ENCODE measurements at regions not wholly inside any gene's neighbourhood (a gene's known extent, or its start where the extent isn't known, plus 50 kb on each side); places are given as distances from the start of the nearest gene placed in this dataset.

DNA sequence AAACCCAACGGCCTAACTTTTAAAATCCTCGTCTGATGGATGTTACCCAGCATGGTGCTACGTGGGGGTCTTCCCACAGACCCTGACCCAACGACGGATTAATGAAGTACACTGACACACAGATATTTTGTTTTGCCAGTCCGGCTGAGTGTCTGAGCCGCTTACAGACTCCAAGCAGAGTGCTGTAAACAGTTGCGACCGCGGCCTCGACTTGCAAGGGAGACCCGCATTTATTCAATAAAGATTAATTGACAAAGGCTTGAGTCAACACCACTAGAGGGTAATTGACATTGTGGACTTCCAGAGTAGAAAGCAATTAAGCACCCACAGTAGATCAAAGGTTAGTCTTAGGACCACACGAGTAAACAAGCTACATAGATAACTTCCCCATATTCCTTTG lies 1042.4 kb downstream of the AACS start:
- no peak overlapping the region for H3K27ac ChIP-seq (replicated peaks in 1 of 4)
- TF ChIP-seq EP300 (IDR thresholded peaks at IDR 0.05) (no peak), POLR2AphosphoS5 (IDR thresholded peaks at IDR 0.05) (no peak), POLR2A (IDR thresholded peaks at IDR 0.05; ENCODE audit: low read depth) (no peak)
- TF ChIP-seq, protein P1, sequence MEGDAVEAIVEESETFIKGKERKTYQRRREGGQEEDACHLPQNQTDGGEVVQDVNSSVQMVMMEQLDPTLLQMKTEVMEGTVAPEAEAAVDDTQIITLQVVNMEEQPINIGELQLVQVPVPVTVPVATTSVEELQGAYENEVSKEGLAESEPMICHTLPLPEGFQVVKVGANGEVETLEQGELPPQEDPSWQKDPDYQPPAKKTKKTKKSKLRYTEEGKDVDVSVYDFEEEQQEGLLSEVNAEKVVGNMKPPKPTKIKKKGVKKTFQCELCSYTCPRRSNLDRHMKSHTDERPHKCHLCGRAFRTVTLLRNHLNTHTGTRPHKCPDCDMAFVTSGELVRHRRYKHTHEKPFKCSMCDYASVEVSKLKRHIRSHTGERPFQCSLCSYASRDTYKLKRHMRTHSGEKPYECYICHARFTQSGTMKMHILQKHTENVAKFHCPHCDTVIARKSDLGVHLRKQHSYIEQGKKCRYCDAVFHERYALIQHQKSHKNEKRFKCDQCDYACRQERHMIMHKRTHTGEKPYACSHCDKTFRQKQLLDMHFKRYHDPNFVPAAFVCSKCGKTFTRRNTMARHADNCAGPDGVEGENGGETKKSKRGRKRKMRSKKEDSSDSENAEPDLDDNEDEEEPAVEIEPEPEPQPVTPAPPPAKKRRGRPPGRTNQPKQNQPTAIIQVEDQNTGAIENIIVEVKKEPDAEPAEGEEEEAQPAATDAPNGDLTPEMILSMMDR (IDR thresholded peaks at IDR 0.05): no peak
- no peak overlapping the region for H3K4me3 ChIP-seq
- intact Hi-C loops (cut with DNase I): no loop called here
- H3K4me1 ChIP-seq: no peaks in the 10 kb centered on the region
- H3K36me3 ChIP-seq: no peaks in the 10 kb centered on the region
- 70% methylated on average over 13 of the region's 13 CpGs for WGBS
- DNase-seq (ENCODE audit: extremely low spot score): no peak
- no peaks in the 10 kb centered on the region for H3K9me3 ChIP-seq
- H3K27me3 ChIP-seq: no peaks in the 10 kb centered on the region

DNA sequence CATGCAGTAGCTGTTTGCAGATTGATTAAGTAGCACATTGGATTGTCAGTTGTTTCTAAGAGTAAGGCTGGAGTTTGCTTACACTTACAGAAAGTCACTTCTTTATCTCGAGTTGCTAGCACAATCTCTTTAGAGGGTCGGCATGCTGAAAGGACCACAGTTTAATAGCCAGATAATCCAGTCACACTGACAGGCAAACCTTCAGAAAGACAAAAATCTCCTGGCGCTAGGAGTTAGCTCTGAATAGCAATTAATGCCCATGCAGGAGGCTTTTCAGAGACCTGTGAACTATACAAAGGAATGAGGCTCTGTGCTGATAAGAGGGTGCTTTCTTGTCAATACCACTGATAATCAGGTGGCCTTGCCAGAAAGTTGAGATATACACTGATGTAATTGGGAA lies 1043.0 kb downstream of the AACS start:
- TF ChIP-seq POLR2AphosphoS5 (IDR thresholded peaks at IDR 0.05): no peak
- TF ChIP-seq EP300 (IDR thresholded peaks at IDR 0.05): no peak
- TF ChIP-seq POLR2A (IDR thresholded peaks at IDR 0.05; ENCODE audit: low read depth): no peak
- TF ChIP-seq, protein P1 (IDR thresholded peaks at IDR 0.05): no peak
- intact Hi-C loops (cut with DNase I): no loop called here

DNA sequence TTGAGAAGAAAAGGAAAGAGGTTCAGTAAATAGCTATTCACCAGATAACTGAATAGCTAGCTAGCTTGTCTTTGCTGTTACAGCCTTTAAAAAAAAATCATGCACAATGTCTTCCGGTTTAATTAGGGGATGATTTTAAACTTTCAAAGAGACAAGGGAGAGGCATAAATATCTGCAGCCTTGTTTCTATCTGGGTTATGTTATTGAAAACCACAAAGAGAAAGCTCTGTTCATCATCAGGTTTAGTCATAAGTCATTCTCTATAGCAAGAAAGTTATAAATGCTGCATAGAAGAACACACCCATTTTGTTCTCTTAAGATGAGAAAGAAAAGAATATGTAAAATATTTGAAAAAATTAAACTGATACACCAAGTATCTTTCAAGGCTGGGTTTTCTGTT lies 1046.9 kb downstream of the AACS start:
- H3K27me3 ChIP-seq: no peaks in the 10 kb centered on the region
- H3K4me3 ChIP-seq: no peak overlapping the region
- intact Hi-C loops (cut with DNase I): no loop called here
- TF ChIP-seq POLR2AphosphoS5 (IDR thresholded peaks at IDR 0.05): no peak
- TF ChIP-seq POLR2A (IDR thresholded peaks at IDR 0.05; ENCODE audit: low read depth): no peak
- TF ChIP-seq EP300 (IDR thresholded peaks at IDR 0.05): no peak
- TF ChIP-seq, protein P1 (IDR thresholded peaks at IDR 0.05): no peak
- H3K4me1 ChIP-seq: no peaks in the 10 kb centered on the region
- WGBS: 67% methylated on average over 1 of the region's 1 CpG
- H3K36me3 ChIP-seq: no peaks in the 10 kb centered on the region
- no peaks in the 10 kb centered on the region for H3K9me3 ChIP-seq
- DNase-seq (ENCODE audit: extremely low spot score): no peak
- H3K27ac ChIP-seq (replicated peaks in 1 of 4): no peak overlapping the region

More for the DNA sequence above, 1043.0 kb downstream of the AACS start:
- no peaks in the 10 kb centered on the region for H3K36me3 ChIP-seq
- WGBS: 19% methylated on average over 3 of the region's 3 CpGs
- H3K27me3 ChIP-seq: no peaks in the 10 kb centered on the region
- H3K4me3 ChIP-seq: no peak overlapping the region
- H3K9me3 ChIP-seq: no peaks in the 10 kb centered on the region
- no peak for DNase-seq (ENCODE audit: extremely low spot score)
- H3K4me1 ChIP-seq: no peaks in the 10 kb centered on the region
- no peak overlapping the region for H3K27ac ChIP-seq (replicated peaks in 1 of 4)

DNA sequence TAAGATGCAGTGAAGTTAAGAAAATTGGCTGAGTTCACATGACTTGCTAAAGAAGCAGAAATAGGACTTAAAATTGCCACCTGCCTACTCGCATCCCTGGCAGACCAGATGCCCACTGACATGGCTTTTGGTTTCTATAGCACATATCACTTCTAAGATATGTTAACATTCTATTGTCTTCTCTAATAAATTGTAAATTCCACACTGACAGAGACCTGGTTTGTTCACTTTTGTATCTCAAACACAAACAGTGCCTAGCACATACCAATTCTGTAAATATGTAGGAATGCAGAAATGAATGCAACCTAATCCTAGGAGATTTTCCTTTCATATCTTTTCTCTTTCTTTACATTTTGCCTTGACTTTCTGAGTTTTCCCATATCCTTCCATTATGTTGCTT lies 1047.6 kb downstream of the AACS start:
- 96% methylated on average over 1 of the region's 1 CpG for WGBS
- Histone ChIP-seq H3K36me3 (no peaks in the 10 kb centered on the region), H3K4me1 (no peaks in the 10 kb centered on the region), H3K27me3 (no peaks in the 10 kb centered on the region), H3K27ac (replicated peaks in 1 of 4) (no peak overlapping the region), H3K4me3 (no peak overlapping the region), H3K9me3 (no peaks in the 10 kb centered on the region)
- no peak for DNase-seq (ENCODE audit: extremely low spot score)
- TF ChIP-seq, protein P1 (IDR thresholded peaks at IDR 0.05): no peak
- no peak for TF ChIP-seq POLR2A (IDR thresholded peaks at IDR 0.05; ENCODE audit: low read depth)
- no peak for TF ChIP-seq EP300 (IDR thresholded peaks at IDR 0.05)
- TF ChIP-seq POLR2AphosphoS5 (IDR thresholded peaks at IDR 0.05): no peak
- intact Hi-C loops (cut with DNase I): no loop called here

DNA sequence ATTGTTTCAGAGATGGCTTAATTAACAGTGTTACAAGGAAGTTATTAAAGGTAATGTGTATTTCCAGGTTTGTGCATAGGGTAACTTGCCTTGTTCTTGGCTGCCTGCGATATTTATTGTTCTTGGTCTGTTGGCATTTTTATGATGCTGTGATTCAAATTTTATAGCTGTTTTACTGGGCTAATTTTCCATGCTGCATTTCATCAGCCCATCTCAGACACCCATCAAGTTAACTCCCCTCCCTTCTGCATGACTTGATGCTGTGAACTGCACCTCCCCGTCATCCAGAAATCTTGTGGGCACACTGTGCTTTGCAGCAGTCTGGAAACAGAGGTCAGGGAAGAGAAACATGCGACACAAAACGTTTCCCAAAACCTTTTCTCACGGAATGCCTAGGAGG lies 1049.2 kb downstream of the AACS start:
- Histone ChIP-seq H3K9me3 (no peaks in the 10 kb centered on the region), H3K27ac (replicated peaks in 1 of 4) (no peak overlapping the region), H3K36me3 (no peaks in the 10 kb centered on the region), H3K4me3 (no peak overlapping the region), H3K4me1 (no peaks in the 10 kb centered on the region), H3K27me3 (no peaks in the 10 kb centered on the region)
- intact Hi-C loops (cut with DNase I): no loop called here
- no peak for DNase-seq (ENCODE audit: extremely low spot score)
- no peak for TF ChIP-seq EP300 (IDR thresholded peaks at IDR 0.05)
- TF ChIP-seq, protein P1 (IDR thresholded peaks at IDR 0.05): no peak
- 64% methylated on average over 5 of the region's 5 CpGs for WGBS
